ENCODE measurements at regions not wholly inside any gene's neighbourhood (a gene's known extent, or its start where the extent isn't known, plus 50 kb on each side); places are given as distances from the start of the nearest gene placed in this dataset.

DNA sequence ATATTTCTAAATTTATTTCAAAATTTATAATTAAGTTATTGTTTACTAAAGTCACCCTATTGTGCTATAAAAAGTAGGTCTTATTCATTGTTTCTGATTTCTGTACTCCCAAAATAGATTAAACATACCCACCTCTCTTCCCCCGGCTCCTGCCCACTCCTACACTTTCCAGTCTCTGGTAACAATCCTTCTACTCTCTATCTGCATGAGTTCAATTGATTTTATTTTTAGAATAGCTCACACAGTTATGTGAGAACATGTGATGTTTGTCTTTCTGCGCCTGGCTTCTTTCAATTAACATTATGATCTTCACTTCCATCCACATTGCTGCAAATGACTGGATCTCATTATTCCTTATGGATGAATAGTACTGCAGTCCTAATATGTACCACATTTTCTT, 269.3 kb downstream of the ACTRT1 start:
- no peak overlapping the region for H2AFZ ChIP-seq (ENCODE audit: low read length)
- no peaks in the 10 kb centered on the region for H3K36me3 ChIP-seq (ENCODE audit: insufficient read depth, low read length)
- no peaks in the 10 kb centered on the region for H3K27me3 ChIP-seq (ENCODE audit: insufficient read depth, low read length, poor library complexity, severe bottlenecking)
- TF ChIP-seq, protein P1, sequence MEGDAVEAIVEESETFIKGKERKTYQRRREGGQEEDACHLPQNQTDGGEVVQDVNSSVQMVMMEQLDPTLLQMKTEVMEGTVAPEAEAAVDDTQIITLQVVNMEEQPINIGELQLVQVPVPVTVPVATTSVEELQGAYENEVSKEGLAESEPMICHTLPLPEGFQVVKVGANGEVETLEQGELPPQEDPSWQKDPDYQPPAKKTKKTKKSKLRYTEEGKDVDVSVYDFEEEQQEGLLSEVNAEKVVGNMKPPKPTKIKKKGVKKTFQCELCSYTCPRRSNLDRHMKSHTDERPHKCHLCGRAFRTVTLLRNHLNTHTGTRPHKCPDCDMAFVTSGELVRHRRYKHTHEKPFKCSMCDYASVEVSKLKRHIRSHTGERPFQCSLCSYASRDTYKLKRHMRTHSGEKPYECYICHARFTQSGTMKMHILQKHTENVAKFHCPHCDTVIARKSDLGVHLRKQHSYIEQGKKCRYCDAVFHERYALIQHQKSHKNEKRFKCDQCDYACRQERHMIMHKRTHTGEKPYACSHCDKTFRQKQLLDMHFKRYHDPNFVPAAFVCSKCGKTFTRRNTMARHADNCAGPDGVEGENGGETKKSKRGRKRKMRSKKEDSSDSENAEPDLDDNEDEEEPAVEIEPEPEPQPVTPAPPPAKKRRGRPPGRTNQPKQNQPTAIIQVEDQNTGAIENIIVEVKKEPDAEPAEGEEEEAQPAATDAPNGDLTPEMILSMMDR (conservative IDR thresholded peaks at IDR 0.05; ENCODE audit: low read length) = no peak
- no peak for TF ChIP-seq EZH2phosphoT487 (IDR thresholded peaks at IDR 0.05; ENCODE audit: borderline replicate concordance)
- no peaks in the 10 kb centered on the region for H3F3A ChIP-seq (ENCODE audit: low read depth)
- H4K20me1 ChIP-seq (ENCODE audit: insufficient read depth, low read length, poor library complexity, severe bottlenecking) = no peaks in the 10 kb centered on the region
- no peaks in the 10 kb centered on the region for H3K9me3 ChIP-seq (ENCODE audit: insufficient read depth, low read depth, low read length)
- no peaks in the 10 kb centered on the region for H3K79me2 ChIP-seq (ENCODE audit: insufficient read depth, low read length)
- H3K9ac ChIP-seq (ENCODE audit: low read depth, low read length, poor library complexity, severe bottlenecking) = no peak overlapping the region
- no peak overlapping the region for H3K4me3 ChIP-seq (ENCODE audit: low read length, poor library complexity, severe bottlenecking)
- no peaks in the 10 kb centered on the region for H3K9me2 ChIP-seq (replicated peaks; ENCODE audit: low read depth, low read length)
- H3K4me1 ChIP-seq (ENCODE audit: insufficient read depth, low read length, poor library complexity, severe bottlenecking) = no peaks in the 10 kb centered on the region
- H3K4me2 ChIP-seq (ENCODE audit: low read depth, low read length, poor library complexity, severe bottlenecking) = no peak overlapping the region

DNA sequence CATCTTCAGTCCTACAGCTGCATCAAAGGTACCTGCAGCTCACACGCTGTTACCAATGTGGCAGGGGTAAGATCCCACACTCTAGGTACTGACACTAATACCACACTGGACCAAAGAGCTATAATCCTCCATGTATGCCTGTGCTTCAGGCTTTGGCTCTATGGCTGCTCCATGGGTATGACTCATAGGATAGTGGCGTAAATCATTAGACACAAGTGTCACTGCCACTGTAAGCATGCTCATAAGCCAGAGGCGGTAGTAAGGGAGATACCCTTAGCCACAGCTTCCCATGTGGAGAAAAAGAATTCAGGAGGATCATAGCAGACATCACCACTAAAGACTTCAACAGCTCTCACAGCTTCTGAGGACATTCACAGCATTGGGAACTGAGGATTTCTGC, 287.5 kb downstream of the ACTRT1 start:
- H3K79me2 ChIP-seq (ENCODE audit: insufficient read depth, low read length) = no peaks in the 10 kb centered on the region
- H3K4me2 ChIP-seq (ENCODE audit: low read depth, low read length, poor library complexity, severe bottlenecking) = no peak overlapping the region
- H3K36me3 ChIP-seq (ENCODE audit: insufficient read depth, low read length) = no peaks in the 10 kb centered on the region
- no peaks in the 10 kb centered on the region for H3K9me2 ChIP-seq (replicated peaks; ENCODE audit: low read depth, low read length)
- H2AFZ ChIP-seq (ENCODE audit: low read length) = no peak overlapping the region
- TF ChIP-seq EZH2phosphoT487 (IDR thresholded peaks at IDR 0.05; ENCODE audit: borderline replicate concordance) = no peak
- TF ChIP-seq, protein P1 (conservative IDR thresholded peaks at IDR 0.05; ENCODE audit: low read length) = no peak
- H3K9ac ChIP-seq (ENCODE audit: low read depth, low read length, poor library complexity, severe bottlenecking) = no peak overlapping the region
- no peaks in the 10 kb centered on the region for H3F3A ChIP-seq (ENCODE audit: low read depth)
- no peaks in the 10 kb centered on the region for H3K4me1 ChIP-seq (ENCODE audit: insufficient read depth, low read length, poor library complexity, severe bottlenecking)
- no peaks in the 10 kb centered on the region for H4K20me1 ChIP-seq (ENCODE audit: insufficient read depth, low read length, poor library complexity, severe bottlenecking)
- H3K27me3 ChIP-seq (ENCODE audit: insufficient read depth, low read length, poor library complexity, severe bottlenecking) = no peaks in the 10 kb centered on the region
- H3K9me3 ChIP-seq (ENCODE audit: insufficient read depth, low read depth, low read length) = no peaks in the 10 kb centered on the region
- no peak overlapping the region for H3K4me3 ChIP-seq (ENCODE audit: low read length, poor library complexity, severe bottlenecking)

DNA sequence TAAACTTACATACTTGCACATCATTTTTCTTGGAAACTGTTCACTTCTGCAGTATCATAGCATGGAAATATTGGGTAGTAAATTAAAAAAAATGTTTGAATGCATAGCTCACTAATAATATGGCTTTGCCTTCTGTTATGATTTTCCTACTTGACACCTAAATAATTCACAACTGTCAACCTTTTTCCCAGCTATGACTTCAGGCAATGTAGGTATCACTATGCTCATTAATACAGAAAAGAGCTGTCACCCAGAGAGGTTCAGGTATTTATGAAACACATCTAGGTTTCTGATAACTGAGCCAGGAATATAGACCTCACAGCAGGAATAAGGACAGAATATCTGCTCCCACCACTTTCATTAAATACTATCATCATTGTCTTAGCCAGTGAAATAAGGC, 289.5 kb downstream of the ACTRT1 start:
- Histone ChIP-seq H3K4me1 (ENCODE audit: insufficient read depth, low read length, poor library complexity, severe bottlenecking) (no peaks in the 10 kb centered on the region), H4K20me1 (ENCODE audit: insufficient read depth, low read length, poor library complexity, severe bottlenecking) (no peaks in the 10 kb centered on the region), H3K79me2 (ENCODE audit: insufficient read depth, low read length) (no peaks in the 10 kb centered on the region), H3K4me2 (ENCODE audit: low read depth, low read length, poor library complexity, severe bottlenecking) (no peak overlapping the region), H2AFZ (ENCODE audit: low read length) (no peak overlapping the region), H3K9me2 (replicated peaks; ENCODE audit: low read depth, low read length) (no peaks in the 10 kb centered on the region), H3K9me3 (ENCODE audit: insufficient read depth, low read depth, low read length) (no peaks in the 10 kb centered on the region), H3F3A (ENCODE audit: low read depth) (no peaks in the 10 kb centered on the region), H3K27me3 (ENCODE audit: insufficient read depth, low read length, poor library complexity, severe bottlenecking) (no peaks in the 10 kb centered on the region), H3K9ac (ENCODE audit: low read depth, low read length, poor library complexity, severe bottlenecking) (no peak overlapping the region), H3K36me3 (ENCODE audit: insufficient read depth, low read length) (no peaks in the 10 kb centered on the region), H3K4me3 (ENCODE audit: low read length, poor library complexity, severe bottlenecking) (no peak overlapping the region)
- no peak for TF ChIP-seq EZH2phosphoT487 (IDR thresholded peaks at IDR 0.05; ENCODE audit: borderline replicate concordance)
- TF ChIP-seq, protein P1 (conservative IDR thresholded peaks at IDR 0.05; ENCODE audit: low read length) = no peak
